GM21723 (cell line): ENCODE measurements at regions not wholly inside any gene's neighbourhood (a gene's known extent, or its start where the extent isn't known, plus 50 kb on each side); places are given as distances from the start of the nearest gene placed in this dataset.
"Not testable (repeated sequence)": the region's sequence is repeated elsewhere in the genome, so short reads cannot be mapped to it uniquely, and the experiment has no call there.

Experiments
- ATAC-seq: cut with Tn5 transposase; IDR thresholded peaks from one replicate; pipeline ENCODE4 v1.9.1; 2021; ENCODE audit warnings: mild to moderate bottlenecking, moderate library complexity; ENCODE audit not compliant: unreplicated experiment

DNA sequence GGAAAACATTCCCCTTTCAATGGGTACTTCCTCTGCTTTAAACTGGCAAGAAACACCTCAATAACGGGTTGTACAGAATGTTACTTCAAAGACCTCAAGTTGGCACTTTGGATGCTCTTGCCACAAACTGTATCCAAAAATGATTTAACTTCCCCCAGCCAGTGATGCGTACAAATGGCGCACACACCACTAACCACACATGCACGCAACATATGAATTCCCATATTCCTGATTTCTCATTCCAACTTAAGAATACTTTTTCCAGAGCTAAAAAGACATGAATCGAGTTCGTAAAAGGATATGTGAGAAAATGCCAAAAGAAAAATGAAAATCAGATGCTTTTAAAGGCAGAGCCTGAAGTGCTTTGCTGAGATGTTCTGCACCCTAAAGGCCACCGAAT is 388.0 kb upstream of the PIK3R1 start:
- ATAC-seq: no peak

GRCh38 chr5:67824852-67825251 is 390.7 kb upstream of the PIK3R1 start:
- no peak for ATAC-seq

DNA sequence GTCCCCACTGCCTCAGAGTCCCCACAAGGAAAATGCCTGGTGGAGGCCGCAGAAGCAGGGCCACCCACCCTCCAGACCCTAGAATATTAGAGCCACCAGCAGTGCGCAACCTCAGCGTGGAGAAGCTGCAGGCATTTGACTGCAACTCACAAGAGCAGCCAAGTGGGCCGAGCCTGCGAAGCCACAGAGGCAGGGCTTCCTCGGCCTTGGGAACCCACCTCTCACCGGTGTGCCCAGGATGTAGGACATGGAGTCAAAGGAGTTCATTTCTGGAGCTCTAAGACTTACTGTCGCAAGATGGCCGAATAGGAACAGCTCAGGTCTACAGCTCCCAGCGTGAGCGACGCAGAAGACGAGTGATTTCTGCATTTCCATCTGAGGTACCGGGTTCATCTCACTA is 397.9 kb upstream of the PIK3R1 start:
- ATAC-seq: no peak

DNA sequence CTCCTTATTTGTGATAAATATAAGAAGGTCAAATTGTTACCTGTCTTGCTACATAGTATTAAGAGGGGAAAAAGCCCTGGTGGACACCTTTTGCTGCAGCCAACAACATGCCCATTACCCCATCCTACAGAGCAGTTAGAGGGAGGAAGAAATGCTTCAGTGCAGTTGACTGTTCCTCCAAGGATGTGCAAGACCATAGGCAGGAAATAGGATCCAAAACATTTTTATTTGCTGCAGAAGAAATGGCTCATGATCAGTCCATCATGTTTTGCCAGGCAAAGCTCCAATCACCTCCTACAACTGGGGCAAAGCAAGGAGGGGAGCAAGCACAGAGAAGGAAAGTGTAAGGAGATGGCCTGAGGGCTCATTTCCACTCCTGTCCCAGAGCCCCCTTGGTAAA is 399.1 kb upstream of the PIK3R1 start:
- ATAC-seq: no peak

DNA sequence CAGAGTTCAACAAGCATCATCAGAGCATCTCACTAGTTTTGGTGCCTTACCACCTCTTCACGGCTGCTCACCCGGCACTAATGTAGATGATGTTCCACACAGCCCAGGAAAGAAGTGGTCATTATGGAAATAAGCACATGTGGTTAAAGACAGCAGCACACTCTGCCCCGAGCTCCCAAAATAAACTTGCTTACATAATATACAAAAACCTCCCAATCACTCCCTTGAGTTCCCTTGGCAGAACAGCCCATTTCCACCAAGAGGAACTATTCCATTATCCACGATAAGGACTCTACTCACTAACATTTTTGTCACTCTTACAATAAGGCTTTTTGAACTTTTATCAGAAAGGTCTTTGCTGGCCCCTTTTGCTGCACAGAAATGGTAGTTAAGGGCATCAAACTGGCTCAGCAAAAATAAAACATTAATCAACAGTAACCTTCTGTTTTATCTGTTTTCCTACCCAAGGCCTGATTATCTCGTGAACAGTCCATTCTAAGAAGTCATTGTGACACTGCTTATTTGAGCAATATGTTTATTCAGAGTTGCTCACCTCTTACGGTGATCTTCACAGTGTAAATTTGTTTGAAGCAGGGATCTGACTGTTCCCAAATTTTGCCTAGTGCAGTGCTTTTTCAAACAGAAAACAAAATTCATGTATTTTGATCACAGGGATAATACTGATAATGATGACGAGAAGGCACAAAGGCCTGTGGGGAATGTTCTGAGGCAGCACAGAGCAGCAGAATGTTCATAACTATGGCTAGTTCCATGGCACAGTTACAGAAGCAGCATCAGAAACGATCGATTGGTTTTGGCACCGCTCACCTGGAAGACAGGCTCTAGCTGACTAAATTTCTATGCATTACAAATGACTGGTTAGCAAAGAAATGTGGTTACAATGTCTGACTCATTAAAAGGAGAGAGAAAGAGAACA is 399.8 kb upstream of the PIK3R1 start:
- ATAC-seq: no peak

DNA sequence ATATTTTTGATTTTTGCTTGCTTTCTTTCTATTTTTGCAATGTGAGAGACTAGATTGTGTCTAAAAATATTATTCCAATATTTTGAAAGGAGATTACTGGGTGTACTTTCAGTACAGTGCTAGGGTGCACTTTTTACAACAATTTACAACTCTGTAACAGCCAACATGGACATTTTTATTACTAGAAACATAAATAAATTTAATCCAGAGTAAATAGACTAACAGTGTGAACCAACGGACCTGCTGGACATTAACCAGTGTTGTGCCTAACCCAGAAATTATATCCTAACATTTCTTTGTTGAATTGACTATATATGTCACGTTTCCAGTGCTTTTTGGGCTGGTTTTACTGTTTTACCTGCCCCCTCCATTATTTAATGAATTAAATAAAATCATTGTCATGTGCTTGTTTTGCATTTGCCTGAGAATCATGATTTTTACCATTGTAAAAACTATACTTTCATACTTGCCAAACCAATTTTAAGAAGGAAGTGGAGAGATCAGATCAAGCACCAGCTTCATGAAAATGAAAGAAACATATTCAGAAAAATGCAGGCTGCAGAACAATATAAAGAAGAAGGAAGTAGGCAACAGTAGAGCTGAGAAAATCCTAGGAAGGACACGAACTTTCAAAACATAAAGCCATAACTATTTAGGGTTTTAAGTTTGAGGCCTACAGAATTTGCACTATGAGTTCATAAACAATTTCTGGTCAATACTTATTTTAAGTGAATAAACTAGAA is 400.8 kb upstream of the PIK3R1 start:
- no peak for ATAC-seq

DNA sequence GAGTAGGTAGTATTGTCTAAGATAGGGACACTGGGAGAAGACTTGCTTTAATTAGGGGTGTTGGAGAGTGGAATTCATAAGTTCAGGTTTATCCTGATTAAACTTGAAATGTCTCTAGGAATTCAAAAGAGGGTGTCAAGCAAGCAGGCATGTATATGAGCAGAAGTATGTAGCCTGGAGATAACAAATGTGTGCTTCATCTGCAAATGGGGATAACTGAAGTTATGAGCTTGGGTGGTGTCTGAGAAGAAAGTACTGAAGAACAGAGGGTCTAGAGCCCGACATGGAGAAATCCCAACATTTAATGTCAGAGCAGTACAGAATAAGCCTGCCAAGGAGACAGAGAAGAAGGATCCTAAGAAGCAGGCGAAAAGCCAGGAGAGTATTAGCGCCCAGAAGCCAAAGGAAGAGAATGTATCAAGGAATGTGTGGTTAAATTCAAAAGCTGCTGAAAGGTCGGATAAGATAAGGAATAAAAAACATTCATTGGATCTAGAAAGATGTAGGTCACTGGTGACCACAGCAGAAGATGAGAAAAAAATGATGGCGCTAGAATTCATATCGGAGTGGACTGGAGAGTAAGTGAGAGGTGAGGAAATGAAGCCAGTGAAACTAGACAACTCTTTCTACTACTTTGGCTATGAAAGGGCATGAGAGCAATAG is 401.5 kb upstream of the PIK3R1 start:
- no peak for ATAC-seq

- ATAC-seq: peak; percentile 47
These were observed 406.0 kb upstream of the PIK3R1 start for GRCh38 chr5:67809589-67809988.

GRCh38 chr5:67808340-67808739 is 407.2 kb upstream of the PIK3R1 start:
- ATAC-seq: no peak

- ATAC-seq: peak; percentile 70
These were observed 408.1 kb upstream of the PIK3R1 start for GRCh38 chr5:67807439-67807888.

- ATAC-seq: peak; percentile 9
These were observed 408.7 kb upstream of the PIK3R1 start for GRCh38 chr5:67806654-67807438.

DNA sequence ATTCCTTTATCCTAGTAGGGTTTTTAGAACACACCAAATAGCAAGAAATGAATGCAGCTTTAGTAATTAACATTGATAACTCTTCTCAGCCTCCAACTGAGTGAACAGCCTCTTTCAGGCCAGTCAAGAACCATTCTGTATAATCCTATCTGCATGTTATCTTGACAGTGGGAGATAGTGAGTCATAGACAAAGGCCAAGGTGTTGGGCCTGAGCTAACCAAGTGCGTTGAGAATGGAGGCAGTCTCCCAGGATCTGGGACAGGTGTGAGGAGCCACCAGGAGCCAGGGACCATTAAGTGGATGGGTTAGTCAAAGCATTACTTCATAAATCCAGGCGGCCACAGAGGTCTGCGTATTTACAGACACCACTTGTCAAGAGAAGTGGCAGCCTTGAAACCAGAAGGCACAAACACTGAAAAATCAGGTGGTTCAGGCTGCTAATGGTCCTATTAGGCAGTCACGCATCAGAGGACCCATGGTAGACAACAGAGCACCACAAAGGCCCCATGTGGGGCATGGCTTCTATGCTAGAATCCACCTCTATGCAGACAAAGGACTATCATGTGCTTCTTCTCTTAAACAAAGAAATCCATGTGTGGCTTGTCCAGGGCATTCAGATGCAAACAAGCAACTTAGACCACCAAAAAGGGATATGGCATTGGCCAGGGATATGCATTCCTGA is 409.7 kb upstream of the PIK3R1 start:
- no peak for ATAC-seq

DNA sequence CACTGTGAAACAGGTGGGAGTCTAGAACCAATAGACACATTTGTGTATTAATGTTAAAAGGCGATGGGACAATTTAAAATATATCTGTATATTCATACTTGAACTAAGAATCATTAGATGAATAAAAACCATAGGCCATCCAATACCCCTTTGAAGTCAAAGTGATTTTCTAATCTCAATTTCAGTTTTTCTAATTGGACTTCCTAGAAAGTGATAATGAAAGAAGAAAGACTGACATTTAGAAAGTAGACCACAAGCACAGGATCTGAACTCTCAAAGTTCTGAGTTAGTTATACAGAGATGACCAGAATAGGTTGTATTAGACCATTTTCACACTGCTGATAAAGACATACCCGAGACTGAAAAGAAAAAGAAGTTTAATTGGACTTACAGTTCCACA is 412.8 kb upstream of the PIK3R1 start:
- peak; percentile 49 for ATAC-seq

- ATAC-seq: no peak
These were observed 415.8 kb upstream of the PIK3R1 start for GRCh38 chr5:67799732-67800234.

- ATAC-seq: not testable (repeated sequence)
These were observed 417.1 kb upstream of the PIK3R1 start for GRCh38 chr5:67798470-67798869.

- no peak for ATAC-seq
These were observed 419.6 kb upstream of the PIK3R1 start for GRCh38 chr5:67795781-67796477.

DNA sequence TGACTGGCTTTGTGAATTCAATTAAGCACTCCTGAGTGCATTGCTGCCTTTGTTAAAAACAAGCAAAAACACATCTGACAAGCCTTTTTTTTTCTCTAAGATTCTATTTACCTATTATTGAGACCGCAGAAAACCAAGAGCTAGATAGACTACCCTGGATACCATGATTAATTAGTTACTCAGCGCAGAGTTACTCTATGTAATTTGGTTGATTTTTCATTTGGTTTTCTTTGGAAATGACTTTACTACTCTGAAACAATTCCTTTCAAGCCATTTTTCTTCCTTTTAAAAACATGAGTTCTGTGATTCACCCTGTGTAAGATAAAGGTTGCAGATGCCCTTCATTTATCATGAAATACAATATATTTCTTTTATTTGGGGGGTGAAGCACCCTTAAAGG is 421.6 kb upstream of the PIK3R1 start:
- ATAC-seq: no peak

GRCh38 chr5:67793418-67793817 is 422.1 kb upstream of the PIK3R1 start:
- no peak for ATAC-seq

- no peak for ATAC-seq
These were observed 422.7 kb upstream of the PIK3R1 start for GRCh38 chr5:67792891-67793290.
